ENCODE measurements at regions not wholly inside any gene's neighbourhood (a gene's known extent, or its start where the extent isn't known, plus 50 kb on each side); places are given as distances from the start of the nearest gene placed in this dataset.
"Not testable (repeated sequence)": the region's sequence is repeated elsewhere in the genome, so short reads cannot be mapped to it uniquely, and the experiment has no call there.

- Histone ChIP-seq H3K27me3 (ENCODE audit: control insufficient read depth, insufficient read depth, low read length) (no peaks in the 10 kb centered on the region), H3K4me3 (ENCODE audit: low read depth, low read length) (no peak overlapping the region), H3K36me3 (ENCODE audit: control insufficient read depth, insufficient read depth, low read length) (no peaks in the 10 kb centered on the region)
- no peak for TF ChIP-seq CTCF (IDR thresholded peaks at IDR 0.05; ENCODE audit: insufficient read depth, low read length, poor library complexity, severe bottlenecking)
- DNase-seq (ENCODE audit: low read depth), result no peak
Observed at GRCh38 chr7:115211171-115211570, 289.3 kb downstream of the MDFIC start.

- no peaks in the 10 kb centered on the region for H3K27me3 ChIP-seq (ENCODE audit: control insufficient read depth, insufficient read depth, low read length)
- no peak for DNase-seq (ENCODE audit: low read depth)
- TF ChIP-seq CTCF (IDR thresholded peaks at IDR 0.05; ENCODE audit: insufficient read depth, low read length, poor library complexity, severe bottlenecking), result no peak
- no peaks in the 10 kb centered on the region for H3K36me3 ChIP-seq (ENCODE audit: control insufficient read depth, insufficient read depth, low read length)
- no peak overlapping the region for H3K4me3 ChIP-seq (ENCODE audit: low read depth, low read length)
Observed at GRCh38 chr7:115210552-115210951, 288.7 kb downstream of the MDFIC start.

- H3K27me3 ChIP-seq (ENCODE audit: control insufficient read depth, insufficient read depth, low read length), result no peaks in the 10 kb centered on the region
- no peak for DNase-seq (ENCODE audit: low read depth)
- no peaks in the 10 kb centered on the region for H3K36me3 ChIP-seq (ENCODE audit: control insufficient read depth, insufficient read depth, low read length)
- no peak overlapping the region for H3K4me3 ChIP-seq (ENCODE audit: low read depth, low read length)
- no peak for TF ChIP-seq CTCF (IDR thresholded peaks at IDR 0.05; ENCODE audit: insufficient read depth, low read length, poor library complexity, severe bottlenecking)
Observed at GRCh38 chr7:115208710-115209560, 287.0 kb downstream of the MDFIC start.

- H3K4me3 ChIP-seq (ENCODE audit: low read depth, low read length); H3K36me3 ChIP-seq (ENCODE audit: control insufficient read depth, insufficient read depth, low read length); H3K27me3 ChIP-seq (ENCODE audit: control insufficient read depth, insufficient read depth, low read length); DNase-seq (ENCODE audit: low read depth): not testable (repeated sequence)
Observed at GRCh38 chr7:115206374-115206773, 284.5 kb downstream of the MDFIC start.

GRCh38 chr7:115198143-115198542, 276.2 kb downstream of the MDFIC start:
- Histone ChIP-seq H3K4me3 (ENCODE audit: low read depth, low read length) (no peak overlapping the region), H3K27me3 (ENCODE audit: control insufficient read depth, insufficient read depth, low read length) (no peaks in the 10 kb centered on the region), H3K36me3 (ENCODE audit: control insufficient read depth, insufficient read depth, low read length) (no peaks in the 10 kb centered on the region)
- no peak for DNase-seq (ENCODE audit: low read depth)
- no peak for TF ChIP-seq CTCF (IDR thresholded peaks at IDR 0.05; ENCODE audit: insufficient read depth, low read length, poor library complexity, severe bottlenecking)

- Histone ChIP-seq H3K4me3 (ENCODE audit: low read depth, low read length) (no peak overlapping the region), H3K27me3 (ENCODE audit: control insufficient read depth, insufficient read depth, low read length) (no peaks in the 10 kb centered on the region), H3K36me3 (ENCODE audit: control insufficient read depth, insufficient read depth, low read length) (no peaks in the 10 kb centered on the region)
- no peak for DNase-seq (ENCODE audit: low read depth)
- TF ChIP-seq CTCF (IDR thresholded peaks at IDR 0.05; ENCODE audit: insufficient read depth, low read length, poor library complexity, severe bottlenecking), result no peak
Observed at GRCh38 chr7:115195208-115195607, 273.3 kb downstream of the MDFIC start.
